ENCODE measurements at regions not wholly inside any gene's neighbourhood (a gene's known extent, or its start where the extent isn't known, plus 50 kb on each side); places are given as distances from the start of the nearest gene placed in this dataset.
A peak's percentile ranks its signal among the peaks of the same experiment; 100 is the strongest.

DNA sequence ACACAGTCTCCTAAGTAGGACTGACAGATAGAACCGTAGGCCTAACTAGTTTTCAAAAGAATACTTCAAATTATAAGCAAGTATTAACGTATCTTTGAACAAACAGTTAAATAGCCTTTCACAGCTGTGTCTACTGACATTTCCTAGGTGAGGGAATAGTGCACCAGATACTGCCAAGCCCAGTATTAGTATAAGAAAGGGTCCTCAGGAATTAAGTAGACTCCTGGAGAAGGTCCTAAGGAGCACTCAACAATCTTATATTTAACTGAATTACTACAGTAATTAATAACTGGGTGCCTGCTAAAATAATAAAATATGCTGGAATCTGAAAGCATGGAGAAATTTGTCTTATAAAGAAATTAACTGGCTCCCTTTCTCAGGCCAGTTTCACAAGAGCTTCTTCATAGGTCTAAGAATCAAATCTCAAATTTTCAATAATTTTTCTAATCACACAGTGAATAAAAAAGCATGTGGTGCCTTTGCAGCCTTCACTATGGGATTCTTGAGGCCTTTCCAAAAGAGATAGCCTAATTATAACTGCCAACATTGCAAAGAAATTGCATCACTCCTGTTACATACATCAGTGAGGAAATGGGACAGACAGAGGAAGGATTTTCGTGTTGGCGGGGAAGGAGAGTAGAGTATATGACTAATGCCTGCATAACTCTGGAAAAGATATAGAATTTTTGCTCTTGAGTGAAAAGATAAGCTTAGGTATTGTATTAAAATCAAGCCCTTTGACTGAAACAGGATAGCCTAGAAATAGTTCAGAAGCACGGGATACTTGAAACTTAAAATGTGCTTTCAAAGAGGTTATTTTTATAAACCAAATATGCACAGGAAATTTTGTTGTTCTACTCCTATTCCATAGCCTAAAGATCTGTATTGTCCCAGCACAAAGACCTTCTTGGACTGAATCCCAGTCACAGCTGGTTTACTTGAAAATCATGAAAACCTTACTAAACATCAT, 228.6 kb upstream of the STK17B start:
- DNase-seq: no peak

DNA sequence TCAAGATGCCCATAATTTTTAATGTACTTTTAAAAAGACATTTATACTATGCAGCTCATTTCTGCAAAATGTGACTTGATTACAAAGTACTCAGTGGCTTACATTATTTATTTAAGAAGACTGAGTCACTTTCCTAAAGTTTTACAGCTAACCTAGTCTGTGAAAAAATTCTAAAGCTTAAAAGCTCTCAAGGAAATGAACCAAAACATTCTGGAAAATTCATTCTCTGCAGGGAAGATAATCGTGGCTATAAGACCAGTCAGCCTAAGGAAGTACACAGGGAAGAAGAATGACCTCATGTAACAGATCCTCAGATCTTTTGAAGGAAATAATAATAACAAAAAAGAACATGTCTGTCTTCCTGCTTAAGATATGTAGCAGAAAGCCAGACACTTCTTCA, 232.1 kb upstream of the STK17B start:
- no peak for DNase-seq

DNA sequence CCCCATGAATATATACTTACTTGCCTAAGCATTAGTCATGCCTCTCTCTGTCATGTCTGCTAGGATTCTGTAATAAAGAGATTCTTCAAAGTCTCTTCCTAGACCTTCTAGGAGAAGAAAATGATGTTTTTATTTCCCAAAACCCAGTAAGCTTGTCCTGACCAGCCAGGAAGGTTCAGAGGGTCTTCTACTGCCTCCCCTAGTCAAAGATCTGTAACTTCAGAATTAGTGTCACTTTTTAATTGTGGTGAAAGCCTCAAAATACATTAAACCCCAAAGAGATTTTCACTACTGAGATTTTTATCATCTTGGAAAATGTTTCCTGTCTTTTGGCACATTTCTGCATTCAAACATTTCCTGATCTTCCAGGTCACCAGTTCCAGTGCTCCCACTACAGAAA, 232.9 kb upstream of the STK17B start:
- no peak for DNase-seq

- DNase-seq: no peak
These were observed 231.7 kb upstream of the CCDC150 start for GRCh38 chr2:196407675-196408264.

DNA sequence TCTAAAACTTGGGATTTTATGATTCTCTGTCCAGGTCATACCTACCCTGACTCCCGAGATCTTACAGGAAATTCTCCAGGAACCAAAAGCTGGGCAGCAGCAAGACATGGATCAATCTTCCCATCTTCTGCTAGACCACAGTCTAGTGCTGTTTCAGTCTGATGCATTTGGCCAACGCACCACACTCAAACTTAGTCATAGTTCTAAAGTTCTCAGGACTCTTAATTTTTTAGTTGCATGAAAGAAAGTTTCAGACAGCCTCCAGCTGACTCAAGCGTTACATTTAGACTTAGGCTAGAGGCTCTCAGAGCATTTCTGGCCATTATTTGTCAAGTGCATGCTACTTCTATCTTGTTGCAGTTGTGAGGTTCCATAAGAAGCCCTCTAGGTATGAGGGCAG, 230.1 kb upstream of the CCDC150 start:
- no peak for DNase-seq

DNA sequence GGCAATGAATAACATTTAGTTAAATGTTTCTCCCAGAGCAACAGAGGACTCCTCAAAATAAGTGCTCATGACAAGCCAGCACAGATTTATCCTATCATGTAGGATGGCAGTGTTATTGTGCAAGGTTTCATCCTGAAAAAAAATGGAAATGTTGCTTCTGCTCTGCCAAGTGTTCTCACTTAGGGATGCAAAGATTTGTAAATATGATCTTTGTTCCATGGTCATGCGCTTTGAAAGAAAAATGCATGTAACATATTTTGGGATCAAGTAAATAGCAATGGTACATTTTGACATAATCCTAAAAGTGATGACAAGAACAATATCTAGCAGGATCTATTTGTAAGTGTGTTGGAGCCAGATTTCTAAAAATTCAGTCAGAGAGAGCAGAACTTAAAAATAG, 229.5 kb upstream of the CCDC150 start:
- DNase-seq: no peak

DNA sequence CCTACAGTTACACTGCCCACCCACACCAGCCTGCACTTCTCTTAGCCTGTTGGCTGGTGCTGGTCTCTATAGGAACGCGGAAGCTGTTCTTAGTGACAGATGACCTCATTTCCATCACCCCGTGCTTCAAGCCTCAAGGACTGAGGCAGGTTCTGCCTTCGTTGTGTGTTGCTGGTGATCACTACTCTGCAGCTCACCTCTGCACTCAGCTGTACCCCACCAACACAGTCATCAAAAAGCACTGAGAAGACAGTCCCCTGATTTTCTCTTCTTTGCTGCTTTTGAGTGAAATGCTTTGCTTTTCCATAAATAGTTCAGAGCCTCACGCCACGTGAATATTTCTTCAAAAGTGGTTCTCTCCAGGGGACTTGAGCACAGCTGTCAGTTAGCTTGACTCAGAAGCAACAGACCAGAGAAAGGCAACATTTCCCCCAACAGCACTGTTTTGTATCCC, 225.7 kb upstream of the CCDC150 start:
- no peak for DNase-seq

GRCh38 chr2:196415384-196415783, 224.1 kb upstream of the CCDC150 start:
- no peak for DNase-seq

GRCh38 chr2:196420143-196420542, 219.4 kb upstream of the CCDC150 start:
- no peak for DNase-seq

- no peak for DNase-seq
These were observed 217.6 kb upstream of the CCDC150 start for GRCh38 chr2:196421880-196422279.

- DNase-seq: no peak
These were observed 217.2 kb upstream of the CCDC150 start for GRCh38 chr2:196422361-196422760.

GRCh38 chr2:196426122-196426521, 213.4 kb upstream of the CCDC150 start:
- DNase-seq: no peak

DNA sequence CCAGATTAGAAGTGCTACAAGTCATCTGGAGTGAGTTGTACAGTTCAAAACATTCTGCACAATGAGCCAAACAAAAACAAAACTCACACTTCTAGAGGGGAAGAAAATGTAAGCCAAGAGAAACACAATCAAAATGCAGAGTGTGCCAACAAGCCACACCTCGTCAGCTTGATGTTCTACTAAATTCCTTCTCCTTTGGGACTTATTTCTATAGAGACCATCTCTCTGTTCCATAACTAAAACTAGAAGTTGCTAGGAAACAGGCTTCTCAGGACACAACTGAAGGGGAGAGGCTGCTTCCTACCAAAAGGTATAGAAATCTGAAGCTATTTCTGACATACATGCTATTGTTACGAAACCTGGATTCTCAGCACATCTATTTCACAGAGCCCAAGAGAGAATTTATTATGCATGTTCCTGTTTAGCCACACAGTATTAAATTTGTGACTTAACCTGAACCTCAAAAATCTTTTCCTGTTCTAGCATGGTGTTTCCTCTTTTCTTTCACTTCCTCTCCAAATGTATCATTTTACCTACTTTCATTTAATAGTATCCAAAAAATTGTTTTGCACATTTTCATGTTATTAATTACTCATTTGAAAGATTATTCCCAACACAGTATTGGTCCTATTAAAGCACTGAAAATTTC, 211.4 kb upstream of the CCDC150 start:
- peak; percentile 30 for DNase-seq

DNA sequence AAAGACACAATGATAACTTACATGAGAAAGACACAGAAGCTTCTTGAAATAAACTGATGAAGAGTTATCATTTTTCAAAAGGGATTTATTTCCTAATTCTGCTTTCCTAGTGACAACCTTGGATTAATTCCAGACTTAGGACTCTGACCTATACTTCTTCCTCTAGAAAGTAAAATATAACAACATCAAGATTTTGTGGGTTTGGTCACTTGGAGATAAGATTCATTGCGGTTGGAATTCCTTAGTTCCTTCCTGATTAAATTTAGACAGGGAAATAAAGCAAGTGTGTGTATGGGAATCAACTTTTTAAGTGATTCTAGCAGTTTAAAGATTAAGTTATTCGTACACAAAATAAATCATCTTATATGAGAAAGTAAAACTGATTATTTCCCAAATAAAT, 208.4 kb upstream of the CCDC150 start:
- no peak for DNase-seq

GRCh38 chr2:196431957-196432356, 207.6 kb upstream of the CCDC150 start:
- DNase-seq: peak; percentile 11

GRCh38 chr2:196433116-196433515, 206.4 kb upstream of the CCDC150 start:
- no peak for DNase-seq

- no peak for DNase-seq
These were observed 205.3 kb upstream of the CCDC150 start for GRCh38 chr2:196434217-196434616.

GRCh38 chr2:196435189-196435588, 204.3 kb upstream of the CCDC150 start:
- no peak for DNase-seq

- DNase-seq: no peak
These were observed 201.9 kb upstream of the CCDC150 start for GRCh38 chr2:196437626-196438025.

GRCh38 chr2:196439760-196440159, 199.8 kb upstream of the CCDC150 start:
- DNase-seq: no peak

DNA sequence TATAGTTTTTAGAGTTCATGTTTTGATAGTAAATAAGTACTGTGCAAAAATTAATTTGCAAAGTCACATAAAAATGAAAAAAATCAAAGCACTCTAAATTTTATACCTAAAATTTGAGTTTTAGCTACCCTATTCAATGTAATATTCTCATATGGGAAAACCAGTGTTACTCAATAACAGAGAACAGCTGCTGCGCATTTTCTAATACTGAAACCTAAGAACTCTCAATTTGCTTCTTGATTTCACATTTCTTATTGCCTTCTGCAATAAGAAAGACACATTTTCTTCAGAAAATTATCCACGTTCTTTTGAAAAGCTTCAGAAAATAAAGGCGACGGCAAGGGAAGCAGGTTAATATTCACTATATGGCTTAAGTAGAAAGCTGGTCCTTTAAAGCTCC, 199.1 kb upstream of the CCDC150 start:
- DNase-seq: no peak

- no peak for DNase-seq
These were observed 198.0 kb upstream of the CCDC150 start for GRCh38 chr2:196441527-196441926.

DNA sequence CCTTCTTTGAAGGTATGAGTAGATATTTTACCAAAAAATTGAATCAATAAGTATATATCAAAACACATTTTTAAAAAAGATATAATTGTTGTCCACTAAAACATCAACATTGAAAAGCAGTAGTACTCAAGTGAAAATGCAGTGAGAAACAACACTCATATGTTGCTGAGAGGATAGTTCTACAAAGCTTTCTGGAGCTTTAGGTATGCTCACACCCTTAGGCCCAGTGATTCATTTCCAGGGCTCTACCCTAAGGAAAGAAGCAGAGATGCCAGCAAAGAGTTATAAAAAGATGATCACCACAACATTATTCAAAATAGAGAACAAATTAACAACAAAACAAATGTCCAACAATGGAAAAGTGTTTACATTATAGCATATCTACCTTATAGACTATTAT, 197.3 kb upstream of the CCDC150 start:
- no peak for DNase-seq

GRCh38 chr2:196444442-196444841, 195.1 kb upstream of the CCDC150 start:
- DNase-seq: no peak

Measured in NCI-H1105 treated with DMSO at 0.1 percent for 48 hours (cell line).